Calu3 (cell line): ENCODE measurements at regions not wholly inside any gene's neighbourhood (a gene's known extent, or its start where the extent isn't known, plus 50 kb on each side); places are given as distances from the start of the nearest gene placed in this dataset.

Source experiments
- BruUV-seq: library from RNA; stranded (reverse); fragments of 400-500 nt; replicated peaks from 2 replicates; lab custom pipeline; 2021; lab: Mats Ljungman, UMichigan
- CTCF ChIA-PET: fragments of 300-600 bp; sonication (Branson Sonifier 250); formaldehyde crosslinking; loops from one replicate; lab custom pipeline; 2022; ENCODE audit warnings: antibody characterized with exemption; lab: Charles Lee
- DNase-seq: peaks from one replicate; pipeline ENCODE4 v3.0.0; 2022
- H3K27ac Mint-ChIP-seq: one replicate; pipeline ENCODE4 v1.8.0; 2022; ENCODE audit warnings: mixed read lengths; ENCODE audit not compliant: unreplicated experiment
- H3K27me3 Mint-ChIP-seq: one replicate; pipeline ENCODE4 v1.8.0; 2022; ENCODE audit warnings: mixed read lengths; ENCODE audit not compliant: unreplicated experiment
- H3K36me3 Mint-ChIP-seq: one replicate; pipeline ENCODE4 v1.8.0; 2022; ENCODE audit warnings: mild to moderate bottlenecking, moderate library complexity, mixed read lengths; ENCODE audit not compliant: insufficient read depth, unreplicated experiment
- H3K4me1 Mint-ChIP-seq: one replicate; pipeline ENCODE4 v1.8.0; 2022; ENCODE audit warnings: mild to moderate bottlenecking, low read depth, mixed read lengths; ENCODE audit not compliant: unreplicated experiment
- H3K4me3 Mint-ChIP-seq: one replicate; pipeline ENCODE4 v1.8.0; 2022; ENCODE audit warnings: mild to moderate bottlenecking, low read depth, moderate library complexity, mixed read lengths; ENCODE audit not compliant: unreplicated experiment
- H3K9me3 Mint-ChIP-seq: one replicate; pipeline ENCODE4 v1.8.0; 2022; ENCODE audit warnings: low read depth, mixed read lengths; ENCODE audit not compliant: unreplicated experiment
- CTCF ChIP-seq: fragments of 200-600 bp; IDR thresholded peaks from one replicate; pipeline ENCODE4 v1.8.0; 2022; ENCODE audit warnings: antibody characterized with exemption; ENCODE audit not compliant: unreplicated experiment
- intact Hi-C: fragments of 100-400 bp; cut with micrococcal nuclease; formaldehyde crosslinking; loops from one replicate; pipeline ENCODE4 v1.10.0; 2022; ENCODE audit not compliant: unreplicated experiment

DNA sequence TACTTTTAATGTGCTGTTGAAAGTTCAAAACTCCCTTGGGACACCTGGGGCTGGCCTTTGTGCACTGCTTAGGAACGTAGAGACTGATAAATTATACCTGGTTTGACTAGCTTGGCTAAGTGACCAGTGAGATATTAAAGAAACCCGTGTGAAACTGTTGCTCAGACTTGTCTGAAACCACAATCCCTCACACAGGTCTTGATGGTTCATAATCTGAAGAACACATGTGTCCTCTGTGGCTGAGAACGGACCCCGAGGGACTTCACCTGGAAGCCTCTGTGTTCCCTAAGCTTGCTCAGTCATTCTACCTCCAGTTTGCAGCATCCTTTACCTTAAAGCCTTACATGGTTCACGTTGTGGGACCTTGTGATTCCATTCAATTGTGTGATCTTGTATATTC lies 218.8 kb downstream of the CBLN2 start:
- TF ChIP-seq CTCF = no peak
- CTCF ChIA-PET = no interaction called here
- no peak for DNase-seq
- H3K4me3 Mint-ChIP-seq = no peak overlapping the region
- intact Hi-C loops = no loop called here
- BruUV-seq = no TSS peak
- H3K36me3 Mint-ChIP-seq = no peaks in the 10 kb centered on the region
- H3K9me3 Mint-ChIP-seq = peaks cover 9% of the 10 kb centered on the region
- no peaks in the 10 kb centered on the region for H3K4me1 Mint-ChIP-seq
- H3K27me3 Mint-ChIP-seq = no peaks in the 10 kb centered on the region
- H3K27ac Mint-ChIP-seq = no peak overlapping the region

GRCh38 chr18:72324677-72325076 lies 219.5 kb downstream of the CBLN2 start:
- no peaks in the 10 kb centered on the region for H3K27me3 Mint-ChIP-seq
- CTCF ChIA-PET = no interaction called here
- no peak for TF ChIP-seq CTCF
- no peak overlapping the region for H3K27ac Mint-ChIP-seq
- no TSS peak for BruUV-seq
- no peak for DNase-seq
- no peaks in the 10 kb centered on the region for H3K4me1 Mint-ChIP-seq
- H3K36me3 Mint-ChIP-seq = no peaks in the 10 kb centered on the region
- intact Hi-C loops = no loop called here
- H3K4me3 Mint-ChIP-seq = no peak overlapping the region
- H3K9me3 Mint-ChIP-seq = peaks cover 9% of the 10 kb centered on the region

GRCh38 chr18:72316497-72316896 lies 227.6 kb downstream of the CBLN2 start:
- TF ChIP-seq CTCF = no peak
- Mint-ChIP-seq H3K4me1 (no peaks in the 10 kb centered on the region), H3K27me3 (no peaks in the 10 kb centered on the region), H3K4me3 (no peak overlapping the region), H3K27ac (no peak overlapping the region), H3K9me3 (peaks cover 6% of the 10 kb centered on the region), H3K36me3 (no peaks in the 10 kb centered on the region)
- no peak for DNase-seq
- intact Hi-C loops = no loop called here
- no TSS peak for BruUV-seq
- CTCF ChIA-PET = no interaction called here

- no TSS peak for BruUV-seq
- no peak for DNase-seq
- CTCF ChIA-PET = no interaction called here
- no peaks in the 10 kb centered on the region for H3K4me1 Mint-ChIP-seq
- no peaks in the 10 kb centered on the region for H3K36me3 Mint-ChIP-seq
- H3K27me3 Mint-ChIP-seq = no peaks in the 10 kb centered on the region
- no peak overlapping the region for H3K27ac Mint-ChIP-seq
- H3K9me3 Mint-ChIP-seq = no peaks in the 10 kb centered on the region
- no peak for TF ChIP-seq CTCF
- H3K4me3 Mint-ChIP-seq = no peak overlapping the region
- intact Hi-C loops = no loop called here
Observed at GRCh38 chr18:72283148-72283925, 260.8 kb downstream of the CBLN2 start.
